Fibroblast of lung (primary cell): ENCODE measurements at regions not wholly inside any gene's neighbourhood (a gene's known extent, or its start where the extent isn't known, plus 50 kb on each side); places are given as distances from the start of the nearest gene placed in this dataset.

ENCODE experiments used
- CTCF ChIP-seq, 2 donors: IDR thresholded peaks in 1 of 2; conservative IDR thresholded peaks in 1 of 2; 1 replicate in 1 of 2; 2 replicates in 1 of 2; pipeline ENCODE4 v1.5.1; 2011 to 2012; ENCODE audit warnings: low read length in 2 of 2, control low read depth in 1 of 2, inconsistent platforms in 1 of 2, low read depth in 1 of 2, mild to moderate bottlenecking in 1 of 2
- EZH2 ChIP-seq: IDR thresholded peaks from 2 replicates; pipeline ENCODE4 v1.5.1; 2012; ENCODE audit warnings: low read length, control low read depth, mild to moderate bottlenecking; ENCODE audit errors: missing control alignments

GRCh38 chr12:111089616-111090015 lies 169.2 kb upstream of the MYL2 start:
- TF ChIP-seq EZH2 (no peak), CTCF (conservative IDR thresholded peaks at IDR 0.05 in 1 of 2, IDR thresholded peaks at IDR 0.05 in 1 of 2; ENCODE audit: low read depth in 1 of 2, low read length in 2 of 2) (no peak)
